GM13977 (cell line): ENCODE measurements at regions not wholly inside any gene's neighbourhood (a gene's known extent, or its start where the extent isn't known, plus 50 kb on each side); places are given as distances from the start of the nearest gene placed in this dataset.
A peak's percentile ranks its signal among the peaks of the same experiment; 100 is the strongest.

ENCODE experiments used
- DNase-seq: peaks from one replicate; pipeline ENCODE4 v3.0.0; 2012; ENCODE audit warnings: low spot score
- in situ Hi-C: fragments of 300-500 bp; cut with MboI; formaldehyde crosslinking; loops from one replicate; pipeline ENCODE4 v1.12.0; 2022; ENCODE audit warnings: low sequenced_read_pairs, low pct_unique_long_range_greater_than_20kb, mixed read lengths, inconsistent platforms; ENCODE audit not compliant: unreplicated experiment
- TF ChIP-seq, protein P1 (sequence below): IDR thresholded peaks from 2 replicates; pipeline ENCODE4 v1.5.1; 2012; ENCODE audit warnings: mild to moderate bottlenecking, control low read depth; ENCODE audit not compliant: insufficient read depth; ENCODE audit errors: extremely low read depth, missing control alignments

GRCh38 chr3:31116651-31117050 is 222.2 kb upstream of the GADL1 start:
- TF ChIP-seq, protein P1, sequence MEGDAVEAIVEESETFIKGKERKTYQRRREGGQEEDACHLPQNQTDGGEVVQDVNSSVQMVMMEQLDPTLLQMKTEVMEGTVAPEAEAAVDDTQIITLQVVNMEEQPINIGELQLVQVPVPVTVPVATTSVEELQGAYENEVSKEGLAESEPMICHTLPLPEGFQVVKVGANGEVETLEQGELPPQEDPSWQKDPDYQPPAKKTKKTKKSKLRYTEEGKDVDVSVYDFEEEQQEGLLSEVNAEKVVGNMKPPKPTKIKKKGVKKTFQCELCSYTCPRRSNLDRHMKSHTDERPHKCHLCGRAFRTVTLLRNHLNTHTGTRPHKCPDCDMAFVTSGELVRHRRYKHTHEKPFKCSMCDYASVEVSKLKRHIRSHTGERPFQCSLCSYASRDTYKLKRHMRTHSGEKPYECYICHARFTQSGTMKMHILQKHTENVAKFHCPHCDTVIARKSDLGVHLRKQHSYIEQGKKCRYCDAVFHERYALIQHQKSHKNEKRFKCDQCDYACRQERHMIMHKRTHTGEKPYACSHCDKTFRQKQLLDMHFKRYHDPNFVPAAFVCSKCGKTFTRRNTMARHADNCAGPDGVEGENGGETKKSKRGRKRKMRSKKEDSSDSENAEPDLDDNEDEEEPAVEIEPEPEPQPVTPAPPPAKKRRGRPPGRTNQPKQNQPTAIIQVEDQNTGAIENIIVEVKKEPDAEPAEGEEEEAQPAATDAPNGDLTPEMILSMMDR, result no peak
- no peak for DNase-seq
- in situ Hi-C loops, result no loop called here

DNA sequence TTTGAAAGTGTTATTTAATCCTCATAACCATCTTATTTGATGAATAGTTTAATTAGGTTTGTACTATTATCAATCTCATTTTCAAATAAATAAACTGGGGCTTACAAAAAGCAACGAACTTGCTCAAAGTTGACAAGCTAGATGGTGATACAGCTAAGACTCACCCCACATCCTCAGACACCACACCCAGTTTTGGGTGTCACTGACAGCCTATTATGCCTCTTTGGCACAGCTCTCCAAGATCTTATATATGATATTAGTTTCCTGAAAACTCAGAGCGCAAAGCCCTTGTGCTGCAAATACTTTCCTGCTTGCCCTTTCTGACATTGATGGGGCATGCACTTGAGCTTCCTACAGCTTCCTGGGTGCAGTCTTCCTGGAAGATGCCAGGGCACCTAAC is 223.4 kb upstream of the GADL1 start:
- in situ Hi-C loops, result no loop called here
- no peak for DNase-seq
- TF ChIP-seq, protein P1, result no peak

DNA sequence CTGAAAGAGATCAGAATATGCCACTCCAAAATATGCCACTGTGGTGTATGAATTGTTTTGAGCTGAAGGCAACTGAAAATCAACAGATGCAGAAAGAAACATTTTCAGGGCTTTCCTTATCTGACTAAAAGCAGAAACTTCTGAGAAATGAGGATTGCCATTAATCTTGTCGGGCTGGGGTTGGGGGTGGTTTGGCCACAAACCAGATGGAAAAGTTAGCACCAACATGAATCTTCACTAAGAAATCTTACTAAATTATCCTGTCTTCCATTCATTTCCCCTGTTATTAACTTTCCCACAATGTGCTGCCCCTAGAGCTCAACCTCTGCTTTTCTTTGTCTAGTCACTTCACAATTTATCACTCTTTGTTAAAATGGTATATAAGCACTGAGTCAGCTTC is 229.9 kb upstream of the GADL1 start:
- in situ Hi-C loops, result loop anchor here (10.0 kb wide), 1 partner anchor 360 kb away; no protein-coding TSS in a partner anchor
- TF ChIP-seq, protein P1, result no peak
- no peak for DNase-seq

- in situ Hi-C loops, result loop anchor here (10.0 kb wide), 1 partner anchor 361 kb away; no protein-coding TSS in a partner anchor
- TF ChIP-seq, protein P1, result no peak
Observed at GRCh38 chr3:31125413-31126020, 231.1 kb upstream of the GADL1 start.

GRCh38 chr3:31129241-31129640 is 234.8 kb upstream of the GADL1 start:
- TF ChIP-seq, protein P1, result no peak
- DNase-seq, result no peak
- in situ Hi-C loops, result loop anchor here (10.0 kb wide), 1 partner anchor 364 kb away; no protein-coding TSS in a partner anchor

More at GRCh38 chr3:31125413-31126020, 231.1 kb upstream of the GADL1 start:
- DNase-seq, result no peak

DNA sequence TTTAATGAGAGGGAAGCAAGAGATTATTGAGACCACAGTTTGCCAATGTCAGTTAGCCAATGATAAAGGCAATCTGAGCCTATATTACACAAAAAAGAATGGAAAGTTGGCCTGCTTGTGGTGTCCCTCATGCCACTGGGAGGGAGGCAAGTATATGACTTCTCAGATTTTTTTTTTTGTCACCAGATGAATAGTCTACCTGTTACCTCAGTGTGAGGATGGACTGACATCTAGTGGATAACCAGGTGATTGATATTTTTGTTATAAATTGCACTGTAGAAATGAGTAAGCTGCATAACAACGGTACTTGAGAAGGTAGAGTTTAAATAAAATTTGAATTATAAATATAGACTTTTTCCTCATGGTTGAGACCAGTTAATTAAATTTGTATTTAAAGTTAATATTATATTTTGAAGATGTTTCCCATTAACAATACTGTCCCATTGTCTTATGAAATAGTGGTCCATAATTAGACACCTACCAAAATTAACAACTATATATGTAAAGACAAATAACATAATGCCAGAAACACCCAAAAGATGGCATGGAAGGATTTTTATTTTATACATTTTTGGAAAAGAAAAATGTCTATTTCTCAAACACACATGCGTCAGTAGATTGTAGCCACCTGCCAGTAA is 237.8 kb upstream of the GADL1 start:
- TF ChIP-seq, protein P1, result peak; percentile 34
- in situ Hi-C loops, result no loop called here
- DNase-seq, result no peak
